ENCODE measurements at regions not wholly inside any gene's neighbourhood (a gene's known extent, or its start where the extent isn't known, plus 50 kb on each side); places are given as distances from the start of the nearest gene placed in this dataset.
A peak's percentile ranks its signal among the peaks of the same experiment; 100 is the strongest.

- TF ChIP-seq, protein P1, sequence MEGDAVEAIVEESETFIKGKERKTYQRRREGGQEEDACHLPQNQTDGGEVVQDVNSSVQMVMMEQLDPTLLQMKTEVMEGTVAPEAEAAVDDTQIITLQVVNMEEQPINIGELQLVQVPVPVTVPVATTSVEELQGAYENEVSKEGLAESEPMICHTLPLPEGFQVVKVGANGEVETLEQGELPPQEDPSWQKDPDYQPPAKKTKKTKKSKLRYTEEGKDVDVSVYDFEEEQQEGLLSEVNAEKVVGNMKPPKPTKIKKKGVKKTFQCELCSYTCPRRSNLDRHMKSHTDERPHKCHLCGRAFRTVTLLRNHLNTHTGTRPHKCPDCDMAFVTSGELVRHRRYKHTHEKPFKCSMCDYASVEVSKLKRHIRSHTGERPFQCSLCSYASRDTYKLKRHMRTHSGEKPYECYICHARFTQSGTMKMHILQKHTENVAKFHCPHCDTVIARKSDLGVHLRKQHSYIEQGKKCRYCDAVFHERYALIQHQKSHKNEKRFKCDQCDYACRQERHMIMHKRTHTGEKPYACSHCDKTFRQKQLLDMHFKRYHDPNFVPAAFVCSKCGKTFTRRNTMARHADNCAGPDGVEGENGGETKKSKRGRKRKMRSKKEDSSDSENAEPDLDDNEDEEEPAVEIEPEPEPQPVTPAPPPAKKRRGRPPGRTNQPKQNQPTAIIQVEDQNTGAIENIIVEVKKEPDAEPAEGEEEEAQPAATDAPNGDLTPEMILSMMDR (IDR thresholded peaks at IDR 0.05; ENCODE audit: control insufficient read depth, extremely low read depth, insufficient read depth) = peak; percentile 82
- DNase-seq (ENCODE audit: low read depth) = no peak
- H3K4me3 ChIP-seq (ENCODE audit: low read depth, low read length) = no peak overlapping the region
Measured at GRCh38 chr1:115463347-115463746, 125.3 kb upstream of the NGF start.

GRCh38 chr1:115462566-115463076, 124.6 kb upstream of the NGF start:
- no peak overlapping the region for H3K4me3 ChIP-seq (ENCODE audit: low read depth, low read length)
- TF ChIP-seq, protein P1 (IDR thresholded peaks at IDR 0.05; ENCODE audit: control insufficient read depth, extremely low read depth, insufficient read depth) = no peak
- DNase-seq (ENCODE audit: low read depth) = no peak

DNA sequence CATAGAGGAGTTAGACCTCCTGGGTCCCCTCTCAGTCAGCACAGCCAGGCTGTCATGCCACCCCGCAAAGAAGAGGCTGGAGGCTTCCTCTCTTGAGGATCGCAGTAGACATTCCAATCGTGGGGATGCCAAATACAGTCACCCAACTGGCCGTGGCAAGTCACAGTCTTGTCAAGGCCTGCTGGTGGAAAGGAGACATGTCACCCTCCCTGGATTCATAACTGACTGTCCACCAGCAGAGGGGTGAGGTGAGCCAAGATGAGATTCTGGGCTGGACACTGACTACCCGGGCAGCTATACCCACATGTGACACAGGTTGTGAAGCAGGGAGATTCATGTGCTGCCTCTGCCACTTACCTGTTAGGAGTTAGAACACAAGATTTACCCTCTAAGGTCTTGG, 123.5 kb upstream of the NGF start:
- no peak overlapping the region for H3K4me3 ChIP-seq (ENCODE audit: low read depth, low read length)
- TF ChIP-seq, protein P1 (IDR thresholded peaks at IDR 0.05; ENCODE audit: control insufficient read depth, extremely low read depth, insufficient read depth) = no peak
- no peak for DNase-seq (ENCODE audit: low read depth)

- H3K4me3 ChIP-seq (ENCODE audit: low read depth, low read length) = no peak overlapping the region
- DNase-seq (ENCODE audit: low read depth) = no peak
- TF ChIP-seq, protein P1 (IDR thresholded peaks at IDR 0.05; ENCODE audit: control insufficient read depth, extremely low read depth, insufficient read depth) = no peak
Measured at GRCh38 chr1:115459161-115459560, 121.1 kb upstream of the NGF start.

DNA sequence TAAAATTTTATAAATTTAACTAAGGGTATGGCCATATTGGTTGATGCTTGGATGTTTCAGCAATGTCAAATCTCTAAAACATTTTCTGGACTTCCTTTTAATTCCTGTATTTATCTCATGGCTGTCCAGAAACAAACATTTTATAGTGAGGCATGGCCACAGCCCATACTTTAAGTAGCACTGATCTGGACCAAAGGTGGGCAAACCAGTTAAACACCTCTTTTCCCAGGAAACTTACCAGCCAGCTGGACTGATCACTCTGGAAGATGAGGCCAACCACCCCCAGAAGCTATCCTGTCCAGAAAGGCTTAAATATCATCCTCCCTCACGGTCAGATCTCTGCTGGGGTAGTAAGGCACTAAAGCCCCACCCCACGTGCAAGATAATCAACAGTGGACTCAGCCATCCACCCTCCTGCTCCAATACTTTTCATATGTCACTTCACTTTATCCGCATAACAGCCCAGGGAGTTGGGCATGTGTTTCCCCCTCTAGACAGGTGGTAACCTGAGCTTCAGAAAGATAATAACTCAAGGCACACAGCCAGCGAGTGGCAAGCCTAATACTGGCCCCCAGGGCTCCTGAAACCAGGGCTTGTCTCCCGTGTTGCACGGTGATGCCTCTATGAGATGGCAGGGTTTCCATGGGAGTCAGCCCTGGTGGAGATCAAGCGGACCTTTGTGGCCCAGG, 120.5 kb upstream of the NGF start:
- H3K4me3 ChIP-seq (ENCODE audit: low read depth, low read length) = no peak overlapping the region
- no peak for DNase-seq (ENCODE audit: low read depth)
- TF ChIP-seq, protein P1 (IDR thresholded peaks at IDR 0.05; ENCODE audit: control insufficient read depth, extremely low read depth, insufficient read depth) = no peak

- DNase-seq (ENCODE audit: low read depth) = no peak
- TF ChIP-seq, protein P1 (IDR thresholded peaks at IDR 0.05; ENCODE audit: control insufficient read depth, extremely low read depth, insufficient read depth) = no peak
- H3K4me3 ChIP-seq (ENCODE audit: low read depth, low read length) = no peak overlapping the region
Measured at GRCh38 chr1:115457289-115457688, 119.2 kb upstream of the NGF start.
